Trophoblast cell (in vitro differentiated cells and primary cell): ENCODE measurements at regions not wholly inside any gene's neighbourhood (a gene's known extent, or its start where the extent isn't known, plus 50 kb on each side); places are given as distances from the start of the nearest gene placed in this dataset.
A peak's percentile ranks its signal among the peaks of the same experiment; 100 is the strongest.

ENCODE experiments used
- DNase-seq, 2 donors: peaks; one replicate each; pipeline ENCODE4 v3.0.0-alpha.2; 2016
- H2AFZ ChIP-seq: 2 replicates; pipeline ENCODE4 v1.6.1; 2013; ENCODE audit warnings: low read length, moderate library complexity, mild to moderate bottlenecking; ENCODE audit not compliant: insufficient read depth, poor library complexity
- H2AK5ac ChIP-seq: 2 replicates; pipeline ENCODE4 v1.6.1; 2013; ENCODE audit warnings: mild to moderate bottlenecking, low read length
- H2BK120ac ChIP-seq: 2 replicates; pipeline ENCODE4 v1.6.1; 2013; ENCODE audit warnings: low read length, mild to moderate bottlenecking, moderate library complexity; ENCODE audit not compliant: insufficient read depth, poor library complexity
- H2BK12ac ChIP-seq: 2 replicates; pipeline ENCODE4 v1.6.1; 2013; ENCODE audit warnings: mild to moderate bottlenecking, low read length, moderate library complexity
- H2BK5ac ChIP-seq: 2 replicates; pipeline ENCODE4 v1.6.1; 2013; ENCODE audit warnings: low read length, low read depth, moderate library complexity, mild to moderate bottlenecking; ENCODE audit not compliant: poor library complexity
- H3K14ac ChIP-seq: 2 replicates; pipeline ENCODE4 v1.6.1; 2013; ENCODE audit warnings: mild to moderate bottlenecking, low read length
- H3K18ac ChIP-seq: 2 replicates; pipeline ENCODE4 v1.6.1; 2013; ENCODE audit warnings: mild to moderate bottlenecking, low read length
- H3K23ac ChIP-seq: 2 replicates; pipeline ENCODE4 v1.6.1; 2013; ENCODE audit warnings: low read length
- H3K27ac ChIP-seq: 2 replicates; pipeline ENCODE4 v1.5.1; 2013; ENCODE audit warnings: low read depth, mild to moderate bottlenecking, inconsistent platforms, low read length, moderate library complexity
- H3K27me3 ChIP-seq: 2 replicates; pipeline ENCODE4 v1.6.1; 2013; ENCODE audit warnings: inconsistent platforms, mild to moderate bottlenecking, low read length, moderate library complexity; ENCODE audit not compliant: insufficient read depth
- H3K36me3 ChIP-seq, 2 experiments: 1 replicate in 1 of 2; 2 replicates in 1 of 2; pipeline ENCODE4 v1.6.1; 2013; ENCODE audit warnings: low read length in 2 of 2, mild to moderate bottlenecking in 2 of 2, moderate library complexity in 1 of 2; ENCODE audit not compliant: insufficient read depth in 2 of 2, control insufficient read depth in 1 of 2
- H3K4ac ChIP-seq: 2 replicates; pipeline ENCODE4 v1.6.1; 2013; ENCODE audit warnings: low read depth, mild to moderate bottlenecking, low read length, moderate library complexity
- H3K4me1 ChIP-seq, 2 experiments: 1 replicate in 1 of 2; 2 replicates in 1 of 2; pipeline ENCODE4 v1.6.1; 2013; ENCODE audit warnings: low read length in 2 of 2, mild to moderate bottlenecking in 2 of 2, moderate library complexity in 1 of 2; ENCODE audit not compliant: insufficient read depth in 2 of 2, control insufficient read depth in 1 of 2
- H3K4me2 ChIP-seq: 2 replicates; pipeline ENCODE4 v1.6.1; 2013; ENCODE audit warnings: inconsistent platforms, mild to moderate bottlenecking, low read length, moderate library complexity
- H3K4me3 ChIP-seq: 2 replicates; pipeline ENCODE4 v1.5.1; 2013; ENCODE audit warnings: mild to moderate bottlenecking, low read depth, low read length, inconsistent platforms
- H3K79me1 ChIP-seq: one replicate; pipeline ENCODE4 v1.6.1; 2013; ENCODE audit warnings: low read length
- H3K79me2 ChIP-seq: 2 replicates; pipeline ENCODE4 v1.6.1; 2013; ENCODE audit warnings: low read length, mild to moderate bottlenecking; ENCODE audit not compliant: control insufficient read depth, insufficient read depth, poor library complexity
- H3K9ac ChIP-seq: 2 replicates; pipeline ENCODE4 v1.6.1; 2013; ENCODE audit warnings: mild to moderate bottlenecking, low read length
- H3K9me3 ChIP-seq: 2 replicates; pipeline ENCODE4 v1.6.1; 2013; ENCODE audit warnings: low read depth, mild to moderate bottlenecking, control low read depth, inconsistent platforms, low read length; ENCODE audit not compliant: insufficient read depth
- H4K12ac ChIP-seq: 2 replicates; pipeline ENCODE4 v1.6.1; 2013; ENCODE audit warnings: low read depth, mild to moderate bottlenecking, low read length, moderate library complexity
- H4K8ac ChIP-seq: 2 replicates; pipeline ENCODE4 v1.6.1; 2013; ENCODE audit warnings: low read depth, mild to moderate bottlenecking, low read length, moderate library complexity
- H4K91ac ChIP-seq: one replicate; pipeline ENCODE4 v1.6.1; 2013; ENCODE audit warnings: low read depth, mild to moderate bottlenecking, low read length, moderate library complexity
- WGBS: extraction: QIAGEN DNeasy Blood & Tissue Kit; methylation state at CpG from one replicate; pipeline ENCODE4 v1.1.7; 2013; ENCODE audit warnings: missing lambda C conversion rate; ENCODE audit not compliant: insufficient read length, insufficient coverage; ENCODE audit errors: extremely low coverage; 5-methylcytosine and 5-hydroxymethylcytosine counted together

DNA sequence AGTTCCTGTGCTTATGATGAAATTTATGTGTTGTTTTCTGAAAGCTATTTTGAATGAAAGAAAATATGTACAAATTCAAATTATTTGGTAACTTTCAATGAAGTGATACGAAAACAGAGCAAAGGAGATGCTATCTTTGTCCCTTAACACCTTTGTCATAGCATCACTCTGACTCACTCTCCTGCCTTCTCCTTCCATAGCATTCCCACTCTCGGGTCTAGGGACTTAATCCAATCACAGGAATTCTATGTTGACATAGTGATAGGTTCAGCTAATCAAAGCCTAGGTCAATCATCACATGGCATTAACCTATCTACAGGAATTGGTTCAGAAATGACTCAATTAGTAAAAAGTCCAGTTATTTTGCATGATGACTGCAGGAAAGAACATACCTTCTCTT, 464.7 kb upstream of the RORB start:
- Histone ChIP-seq H3K27ac (no peak overlapping the region), H4K91ac (no peak overlapping the region), H3K4me2 (no peak overlapping the region), H3K79me1 (no peaks in the 10 kb centered on the region), H3K9me3 (no peaks in the 10 kb centered on the region), H2BK5ac (no peak overlapping the region), H4K8ac (no peak overlapping the region), H3K79me2 (no peaks in the 10 kb centered on the region), H3K4me3 (no peak overlapping the region), H2AFZ (no peak overlapping the region), H3K36me3 (no peaks in the 10 kb centered on the region), H3K27me3 (no peaks in the 10 kb centered on the region), H2AK5ac (no peak overlapping the region), H3K4ac (no peak overlapping the region), H3K18ac (no peak overlapping the region), H3K4me1 (no peaks in the 10 kb centered on the region), H2BK12ac (no peak overlapping the region), H3K9ac (no peak overlapping the region), H2BK120ac (no peak overlapping the region), H4K12ac (no peak overlapping the region), H3K14ac (no peak overlapping the region), H3K23ac (no peak overlapping the region)
- WGBS, result no CpG with 5 or more reads among the region's 2 CpGs
- DNase-seq, result peak; percentile 14 to 33

DNA sequence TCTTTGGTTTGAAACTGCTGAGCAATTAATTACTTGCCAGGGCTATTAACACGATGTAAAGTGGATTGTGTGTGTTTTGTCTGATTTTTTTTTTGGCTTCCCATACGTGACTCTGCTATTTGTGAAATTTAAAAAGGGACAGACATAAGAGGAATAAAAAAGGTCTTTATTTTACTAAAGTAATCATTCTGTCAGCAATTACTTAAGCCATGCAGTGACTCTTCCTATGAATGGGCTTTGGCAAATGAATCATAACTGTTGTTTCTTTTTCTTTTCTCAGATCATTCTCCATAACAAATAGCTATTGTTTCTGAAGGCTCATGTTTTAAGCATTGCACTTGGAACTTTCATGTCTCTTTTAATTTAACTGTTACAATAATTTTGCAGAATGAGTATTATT, 461.3 kb upstream of the RORB start:
- Histone ChIP-seq H3K4me2 (no peak overlapping the region), H3K9ac (no peak overlapping the region), H2AFZ (no peak overlapping the region)

DNA sequence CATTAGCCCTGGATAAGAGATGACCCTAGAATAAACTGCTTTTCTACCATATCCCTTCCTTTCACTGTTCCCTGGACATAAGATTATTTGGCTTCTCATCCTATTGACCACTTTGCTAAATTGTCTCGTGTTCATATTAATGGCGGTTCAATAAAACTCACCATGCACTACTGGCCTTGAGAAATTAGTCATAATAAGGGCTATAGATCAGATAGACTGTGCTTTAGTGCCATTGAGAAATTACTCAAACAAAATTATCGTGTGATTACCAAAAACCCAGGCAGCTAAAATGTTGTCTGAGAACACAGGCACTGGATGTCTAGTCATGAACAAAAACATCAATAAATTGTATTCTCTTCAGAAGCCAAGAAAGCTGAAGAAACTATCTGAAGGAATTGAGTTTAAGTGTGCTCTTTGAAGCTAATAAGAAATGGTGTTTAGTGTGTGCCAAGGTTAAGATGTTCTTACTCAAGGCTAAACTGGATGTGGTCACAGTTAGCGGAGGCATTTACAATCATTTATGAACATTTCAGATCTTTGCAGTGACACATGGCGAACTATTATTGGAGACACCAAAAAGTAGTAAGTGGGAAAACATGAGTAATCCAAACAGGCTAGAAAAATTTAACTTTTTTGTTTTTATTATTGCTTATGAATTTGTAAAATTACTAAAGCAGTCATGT, 460.4 kb upstream of the RORB start:
- no peak overlapping the region for H4K8ac ChIP-seq
- no peak overlapping the region for H4K91ac ChIP-seq
- H3K4me2 ChIP-seq, result no peak overlapping the region
- no peak overlapping the region for H3K23ac ChIP-seq
- H2BK120ac ChIP-seq, result no peak overlapping the region
- no peaks in the 10 kb centered on the region for H3K79me1 ChIP-seq
- no peak overlapping the region for H3K18ac ChIP-seq
- DNase-seq, result no peak
- no peak overlapping the region for H3K27ac ChIP-seq
- H4K12ac ChIP-seq, result no peak overlapping the region
- H3K4me1 ChIP-seq, result no peaks in the 10 kb centered on the region
- no peak overlapping the region for H2AK5ac ChIP-seq
- no peaks in the 10 kb centered on the region for H3K9me3 ChIP-seq
- no peaks in the 10 kb centered on the region for H3K27me3 ChIP-seq
- H3K4ac ChIP-seq, result no peak overlapping the region
- H3K4me3 ChIP-seq, result no peak overlapping the region
- H2BK12ac ChIP-seq, result no peak overlapping the region
- no peak overlapping the region for H2BK5ac ChIP-seq
- H3K79me2 ChIP-seq, result no peaks in the 10 kb centered on the region
- no CpG with 5 or more reads among the region's 5 CpGs for WGBS
- no peak overlapping the region for H3K9ac ChIP-seq
- H2AFZ ChIP-seq, result no peak overlapping the region
- H3K36me3 ChIP-seq, result no peaks in the 10 kb centered on the region
- no peak overlapping the region for H3K14ac ChIP-seq

More for the DNA sequence above, 461.3 kb upstream of the RORB start:
- no CpG with 5 or more reads among the region's 2 CpGs for WGBS
- no peak overlapping the region for H2BK12ac ChIP-seq
- no peak overlapping the region for H3K4ac ChIP-seq
- H3K14ac ChIP-seq, result no peak overlapping the region
- H3K4me1 ChIP-seq, result no peaks in the 10 kb centered on the region
- no peak overlapping the region for H2AK5ac ChIP-seq
- H3K27ac ChIP-seq, result no peak overlapping the region
- no peak overlapping the region for H4K12ac ChIP-seq
- no peak overlapping the region for H4K91ac ChIP-seq
- no peaks in the 10 kb centered on the region for H3K27me3 ChIP-seq
- H3K79me1 ChIP-seq, result no peaks in the 10 kb centered on the region
- no peak overlapping the region for H3K4me3 ChIP-seq
- H3K36me3 ChIP-seq, result no peaks in the 10 kb centered on the region
- no peak overlapping the region for H2BK120ac ChIP-seq
- H3K23ac ChIP-seq, result no peak overlapping the region
- H3K9me3 ChIP-seq, result no peaks in the 10 kb centered on the region
- no peak overlapping the region for H3K18ac ChIP-seq
- H3K79me2 ChIP-seq, result no peaks in the 10 kb centered on the region
- no peak for DNase-seq
- no peak overlapping the region for H2BK5ac ChIP-seq
- no peak overlapping the region for H4K8ac ChIP-seq

DNA sequence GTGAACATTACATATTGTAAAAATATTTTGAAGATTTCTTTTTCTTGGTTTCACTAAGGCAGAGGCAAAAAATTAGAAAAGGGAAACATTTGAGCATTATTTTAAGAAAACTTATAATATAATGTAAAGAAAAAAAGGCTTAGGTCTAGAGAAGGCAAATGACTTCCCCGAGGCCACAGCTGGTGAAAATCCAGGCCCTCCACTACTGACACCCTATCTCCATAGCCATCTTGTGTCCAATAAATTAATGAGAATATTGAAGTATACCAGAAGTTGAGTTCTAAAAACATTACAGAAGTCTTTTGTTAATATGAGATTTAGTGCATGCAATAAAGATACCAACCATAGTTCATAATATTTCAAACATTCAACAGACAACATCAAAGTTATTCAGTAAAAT, 459.9 kb upstream of the RORB start:
- Histone ChIP-seq H2AFZ (no peak overlapping the region), H3K36me3 (no peaks in the 10 kb centered on the region), H2BK5ac (no peak overlapping the region), H4K91ac (no peak overlapping the region), H2BK120ac (no peak overlapping the region), H3K14ac (no peak overlapping the region), H3K4ac (no peak overlapping the region), H3K4me1 (no peaks in the 10 kb centered on the region), H3K18ac (no peak overlapping the region), H2BK12ac (no peak overlapping the region), H3K79me2 (no peaks in the 10 kb centered on the region), H3K23ac (no peak overlapping the region), H3K27me3 (no peaks in the 10 kb centered on the region), H4K12ac (no peak overlapping the region), H3K9ac (no peak overlapping the region), H3K4me3 (no peak overlapping the region), H4K8ac (no peak overlapping the region), H3K9me3 (no peaks in the 10 kb centered on the region), H3K4me2 (no peak overlapping the region), H2AK5ac (no peak overlapping the region), H3K27ac (no peak overlapping the region), H3K79me1 (no peaks in the 10 kb centered on the region)
- no peak for DNase-seq
- whole genome bisulfite sequencing, result no CpG with 5 or more reads among the region's 1 CpG
